ENCODE measurements at regions not wholly inside any gene's neighbourhood (a gene's known extent, or its start where the extent isn't known, plus 50 kb on each side); places are given as distances from the start of the nearest gene placed in this dataset.

DNA sequence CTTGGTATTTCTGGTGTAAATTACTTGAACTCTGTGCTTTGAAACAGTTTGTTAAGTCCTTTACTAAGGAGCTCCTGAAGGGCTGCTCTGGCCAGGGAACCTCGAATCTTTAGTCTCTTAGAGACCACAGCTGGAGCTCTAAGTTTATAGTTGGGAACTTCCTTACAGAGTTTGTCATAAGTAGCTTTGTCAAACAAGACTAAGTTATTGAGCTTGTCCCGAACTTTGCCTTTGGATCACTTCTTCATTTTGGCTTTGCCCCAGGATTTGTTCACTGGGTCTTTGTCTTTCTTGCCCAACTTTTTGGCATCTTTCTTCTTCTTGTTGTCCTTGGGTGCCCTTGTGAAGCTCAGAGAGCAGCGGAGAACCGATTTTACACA lies 64.8 kb downstream of the FAM50B start:
- Histone ChIP-seq H3K9me1 (ENCODE audit: insufficient read depth, low read length) (peaks cover 10% of the 10 kb centered on the region), H4K20me1 (ENCODE audit: insufficient read depth, low read length) (peaks cover 6% of the 10 kb centered on the region; the same call in 1 of the 2 replicates), H3K27me3 (ENCODE audit: control insufficient read depth, insufficient read depth, low read length) (no peaks in the 10 kb centered on the region), H4K91ac (ENCODE audit: insufficient read depth, low read depth, low read length) (peak overlapping the region; percentile 3; the same call in 1 of the 2 replicates), H3K56ac (ENCODE audit: extremely low read depth, insufficient read depth, low read length) (no peak overlapping the region), H2BK15ac (ENCODE audit: low read depth, low read length) (peak overlapping the region; percentile 69; the same call in 1 of the 3 replicates), H3K79me1 (ENCODE audit: low read depth in 1 of 2, low read length in 2 of 2) (no peaks in the 10 kb centered on the region), H2AK5ac (ENCODE audit: low read depth, low read length) (0 out of 2 replicates have a peak overlapping the region, but pooled peaks have one; percentile 41), H2BK120ac (ENCODE audit: low read depth, low read length) (peak overlapping the region; percentile 62), H3K4me2 (ENCODE audit: low read depth, low read length) (no peak overlapping the region), H3K27ac (ENCODE audit: insufficient read depth, low read length) (no peak overlapping the region), H3K4me3 (ENCODE audit: insufficient read depth, low read depth, low read length) (no peak overlapping the region), H3K4me1 (ENCODE audit: control insufficient read depth, insufficient read depth, low read length) (peaks cover 17% of the 10 kb centered on the region), H4K5ac (ENCODE audit: low read depth, low read length) (no peak overlapping the region), H3K9ac (ENCODE audit: low read depth, low read length) (no peak overlapping the region), H2AK9ac (replicated peaks; ENCODE audit: low read depth, low read length, poor library complexity) (no peak overlapping the region), H3K14ac (replicated peaks; ENCODE audit: low read depth, low read length) (peak overlapping the region; percentile 15; the same call in 1 of the 2 replicates), H3K23ac (ENCODE audit: low read depth, low read length) (no peak overlapping the region), H3K9me3 (ENCODE audit: control insufficient read depth, insufficient read depth, low read length) (no peaks in the 10 kb centered on the region), H2AFZ (replicated peaks; ENCODE audit: low read length, poor library complexity) (no peak overlapping the region), H3K4ac (ENCODE audit: low read depth, low read length) (peak overlapping the region; percentile 34), H2BK20ac (ENCODE audit: low read depth, low read length) (peak overlapping the region; percentile 11), H2BK5ac (ENCODE audit: low read depth, low read length, poor library complexity, severe bottlenecking) (no peak overlapping the region), H3K18ac (ENCODE audit: low read depth, low read length) (peak overlapping the region; percentile 38; the same call in 1 of the 2 replicates), H3K36me3 (ENCODE audit: control insufficient read depth, insufficient read depth, low read length) (no peaks in the 10 kb centered on the region), H4K8ac (ENCODE audit: low read depth in 2 of 2, low read length in 2 of 2) (peak overlapping the region; percentile 8 to 36; a peak in 2 of 4 replicates)
- WGBS, 2 experiments (ENCODE audit: extremely low coverage in 2 of 2, insufficient read length in 1 of 2) = 43% methylated on average over 1 of the region's 4 CpGs; no CpG with 5 or more reads in 1 of the 2 experiments
- in situ Hi-C loops (cut with MboI; ENCODE audit: low sequenced_read_pairs) = no loop called here
- intact Hi-C loops (cut with micrococcal nuclease) = no loop called here
- CTCF ChIA-PET = interaction anchor here (1.8 kb wide), 1 partner anchor 64 kb away, joined by 5 read pairs; no protein-coding TSS in a partner anchor
- ATAC-seq (ENCODE audit: low read depth) (no peak), DNase-seq (peak; percentile 30)
- POLR2A ChIA-PET (ENCODE audit: unreplicated experiment) = no interaction called here
- no TSS peak for BruUV-seq (replicated peaks)
- TF ChIP-seq RFX5 (IDR thresholded peaks at IDR 0.05; ENCODE audit: low read depth, low read length) (no peak), RCOR1 (IDR thresholded peaks at IDR 0.05; ENCODE audit: insufficient replicate concordance, low read length) (no peak), SMC3 (IDR thresholded peaks at IDR 0.05; ENCODE audit: low read depth, low read length) (no peak), MXI1 (IDR thresholded peaks at IDR 0.05; ENCODE audit: borderline replicate concordance, low read depth, low read length) (no peak), RAD21 (IDR thresholded peaks at IDR 0.05; ENCODE audit: low read length) (no peak)
- dilution Hi-C loops (cut with HindIII; ENCODE audit: low sequenced_read_pairs, unreplicated experiment) = no loop called here

Data from IMR-90 (cell line).